ENCODE measurements at regions not wholly inside any gene's neighbourhood (a gene's known extent, or its start where the extent isn't known, plus 50 kb on each side); places are given as distances from the start of the nearest gene placed in this dataset.

DNA sequence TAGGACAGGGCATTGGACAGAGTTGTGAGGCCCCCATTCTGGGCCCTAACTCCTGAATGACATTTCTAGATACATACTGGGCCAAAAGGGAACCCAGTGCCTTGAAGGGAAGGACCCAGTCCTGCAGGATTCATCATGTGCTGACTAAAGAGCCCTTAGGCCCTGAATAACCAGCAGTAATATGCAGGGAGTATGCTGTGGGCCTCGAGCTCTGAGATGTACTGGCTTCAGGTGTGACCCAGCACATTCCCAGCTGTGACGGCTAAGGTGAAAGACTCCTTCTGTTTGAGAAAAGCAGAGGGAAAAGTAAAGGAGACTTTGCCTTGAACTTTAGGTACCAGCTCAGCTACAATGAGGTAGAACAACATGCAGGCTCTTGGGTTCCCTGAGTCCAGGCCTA, 138.2 kb upstream of the HUWE1 start:
- TF ChIP-seq, protein P1, sequence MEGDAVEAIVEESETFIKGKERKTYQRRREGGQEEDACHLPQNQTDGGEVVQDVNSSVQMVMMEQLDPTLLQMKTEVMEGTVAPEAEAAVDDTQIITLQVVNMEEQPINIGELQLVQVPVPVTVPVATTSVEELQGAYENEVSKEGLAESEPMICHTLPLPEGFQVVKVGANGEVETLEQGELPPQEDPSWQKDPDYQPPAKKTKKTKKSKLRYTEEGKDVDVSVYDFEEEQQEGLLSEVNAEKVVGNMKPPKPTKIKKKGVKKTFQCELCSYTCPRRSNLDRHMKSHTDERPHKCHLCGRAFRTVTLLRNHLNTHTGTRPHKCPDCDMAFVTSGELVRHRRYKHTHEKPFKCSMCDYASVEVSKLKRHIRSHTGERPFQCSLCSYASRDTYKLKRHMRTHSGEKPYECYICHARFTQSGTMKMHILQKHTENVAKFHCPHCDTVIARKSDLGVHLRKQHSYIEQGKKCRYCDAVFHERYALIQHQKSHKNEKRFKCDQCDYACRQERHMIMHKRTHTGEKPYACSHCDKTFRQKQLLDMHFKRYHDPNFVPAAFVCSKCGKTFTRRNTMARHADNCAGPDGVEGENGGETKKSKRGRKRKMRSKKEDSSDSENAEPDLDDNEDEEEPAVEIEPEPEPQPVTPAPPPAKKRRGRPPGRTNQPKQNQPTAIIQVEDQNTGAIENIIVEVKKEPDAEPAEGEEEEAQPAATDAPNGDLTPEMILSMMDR (IDR thresholded peaks at IDR 0.05; ENCODE audit: low read depth, low read length) = no peak
- TF ChIP-seq, protein P2, sequence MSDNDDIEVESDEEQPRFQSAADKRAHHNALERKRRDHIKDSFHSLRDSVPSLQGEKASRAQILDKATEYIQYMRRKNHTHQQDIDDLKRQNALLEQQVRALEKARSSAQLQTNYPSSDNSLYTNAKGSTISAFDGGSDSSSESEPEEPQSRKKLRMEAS (IDR thresholded peaks at IDR 0.05; ENCODE audit: low read depth, low read length) = no peak
- no peak for TF ChIP-seq POLR2A (IDR thresholded peaks at IDR 0.05; ENCODE audit: extremely low read depth, insufficient read length)

Measured in NB4 (cell line).